ENCODE measurements at regions not wholly inside any gene's neighbourhood (a gene's known extent, or its start where the extent isn't known, plus 50 kb on each side); places are given as distances from the start of the nearest gene placed in this dataset.
"Not testable (repeated sequence)": the region's sequence is repeated elsewhere in the genome, so short reads cannot be mapped to it uniquely, and the experiment has no call there.

DNA sequence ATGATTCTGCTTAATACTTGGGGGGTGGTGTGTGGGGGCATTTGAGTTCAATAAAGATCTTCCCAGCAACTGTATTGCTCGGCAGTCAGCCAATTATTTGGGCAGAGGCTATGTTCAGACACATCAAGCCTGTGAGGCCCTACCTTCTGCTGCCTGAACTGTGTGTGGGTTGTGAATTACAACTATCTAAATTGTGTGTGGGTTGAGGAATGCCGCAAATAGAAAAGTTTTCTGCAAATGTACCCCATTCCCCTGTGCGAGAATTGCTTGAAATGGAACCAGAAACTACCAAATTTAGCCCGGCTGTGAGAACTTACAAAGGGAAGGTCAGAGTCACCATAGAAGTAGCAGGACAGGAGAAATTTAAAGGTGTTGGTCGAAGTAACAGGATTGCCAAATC lies 360.0 kb upstream of the PIK3R1 start:
- dilution Hi-C loops (cut with MboI; ENCODE audit: extremely low pct_ligation_motif_present, low sequenced_read_pairs) (no loop called here), intact Hi-C loops (cut with micrococcal nuclease) (no loop called here)
- Histone ChIP-seq H2AFZ (ENCODE audit: low read depth, low read length) (no peak overlapping the region), H3K79me2 (ENCODE audit: control insufficient read depth, insufficient read depth, low read length) (no peaks in the 10 kb centered on the region), H3K36me3 (ENCODE audit: control insufficient read depth in 2 of 2, extremely low read depth in 1 of 2, insufficient read depth in 2 of 2, low read length in 2 of 2) (no peaks in the 10 kb centered on the region), H4K20me1 (replicated peaks; ENCODE audit: control insufficient read depth, extremely low read depth, insufficient read depth, low read length) (no peaks in the 10 kb centered on the region), H3K27ac (ENCODE audit: insufficient read depth, low read depth, low read length) (no peak overlapping the region), H3K9ac (replicated peaks; ENCODE audit: extremely low read depth, insufficient read depth, low read length) (no peak overlapping the region), H3K4me3 (replicated peaks in 1 of 3; ENCODE audit: insufficient read depth in 1 of 3, low read depth in 1 of 3, low read length in 3 of 3) (no peak overlapping the region), H3K9me1 (replicated peaks; ENCODE audit: control insufficient read depth, extremely low read depth, insufficient read depth, low read length) (no peaks in the 10 kb centered on the region), H3K9me3 (replicated peaks; ENCODE audit: control insufficient read depth, insufficient read depth, low read length) (no peaks in the 10 kb centered on the region), H3K4me2 (ENCODE audit: insufficient read depth, low read length) (no peak overlapping the region), H3K27me3 (ENCODE audit: control insufficient read depth in 2 of 2, insufficient read depth in 2 of 2, low read length in 2 of 2) (no peaks in the 10 kb centered on the region), H3K4me1 (ENCODE audit: control insufficient read depth, extremely low read depth, insufficient read depth, low read length) (no peaks in the 10 kb centered on the region)
- DNase-seq (ENCODE audit: low read depth, low spot score) = no peak
- ChIA-PET POLR2A (interaction anchor here (0.7 kb wide), 1 partner anchor 138 kb away, joined by 3 read pairs; no protein-coding TSS in a partner anchor), CTCF (interaction anchor here (0.6 kb wide), 2 partner anchors 13 to 54 kb away, joined by 3 read pairs; no protein-coding TSS in a partner anchor)
- TF ChIP-seq JUN (IDR thresholded peaks at IDR 0.05; ENCODE audit: borderline replicate concordance, insufficient read depth, insufficient read length, low read depth) (no peak), MYC (IDR thresholded peaks at IDR 0.05; ENCODE audit: low read depth, low read length) (no peak), POLR2A (IDR thresholded peaks at IDR 0.05; ENCODE audit: low read depth, low read length) (no peak), GATA2 (IDR thresholded peaks at IDR 0.05; ENCODE audit: insufficient read depth, insufficient read length, low read depth, low read length) (no peak), FOS (IDR thresholded peaks at IDR 0.05; ENCODE audit: borderline replicate concordance, insufficient read depth, low read length) (no peak), EZH2 (IDR thresholded peaks at IDR 0.05; ENCODE audit: borderline replicate concordance, low read depth, low read length, severe bottlenecking) (no peak), POLR2AphosphoS5 (IDR thresholded peaks at IDR 0.05; ENCODE audit: insufficient read depth, low read depth, low read length) (no peak)
- TF ChIP-seq, protein P1, sequence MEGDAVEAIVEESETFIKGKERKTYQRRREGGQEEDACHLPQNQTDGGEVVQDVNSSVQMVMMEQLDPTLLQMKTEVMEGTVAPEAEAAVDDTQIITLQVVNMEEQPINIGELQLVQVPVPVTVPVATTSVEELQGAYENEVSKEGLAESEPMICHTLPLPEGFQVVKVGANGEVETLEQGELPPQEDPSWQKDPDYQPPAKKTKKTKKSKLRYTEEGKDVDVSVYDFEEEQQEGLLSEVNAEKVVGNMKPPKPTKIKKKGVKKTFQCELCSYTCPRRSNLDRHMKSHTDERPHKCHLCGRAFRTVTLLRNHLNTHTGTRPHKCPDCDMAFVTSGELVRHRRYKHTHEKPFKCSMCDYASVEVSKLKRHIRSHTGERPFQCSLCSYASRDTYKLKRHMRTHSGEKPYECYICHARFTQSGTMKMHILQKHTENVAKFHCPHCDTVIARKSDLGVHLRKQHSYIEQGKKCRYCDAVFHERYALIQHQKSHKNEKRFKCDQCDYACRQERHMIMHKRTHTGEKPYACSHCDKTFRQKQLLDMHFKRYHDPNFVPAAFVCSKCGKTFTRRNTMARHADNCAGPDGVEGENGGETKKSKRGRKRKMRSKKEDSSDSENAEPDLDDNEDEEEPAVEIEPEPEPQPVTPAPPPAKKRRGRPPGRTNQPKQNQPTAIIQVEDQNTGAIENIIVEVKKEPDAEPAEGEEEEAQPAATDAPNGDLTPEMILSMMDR (IDR thresholded peaks at IDR 0.05; ENCODE audit: extremely low read depth in 1 of 2, insufficient read depth in 1 of 2, low read depth in 1 of 2, low read length in 2 of 2) = no peak
- TF ChIP-seq, protein P2, sequence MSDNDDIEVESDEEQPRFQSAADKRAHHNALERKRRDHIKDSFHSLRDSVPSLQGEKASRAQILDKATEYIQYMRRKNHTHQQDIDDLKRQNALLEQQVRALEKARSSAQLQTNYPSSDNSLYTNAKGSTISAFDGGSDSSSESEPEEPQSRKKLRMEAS (IDR thresholded peaks at IDR 0.05; ENCODE audit: insufficient read depth, insufficient read length) = no peak
- FAIRE-seq = no peak
- no TSS peak for BruUV-seq (replicated peaks)

GRCh38 chr5:67850906-67851305 lies 364.6 kb upstream of the PIK3R1 start:
- BruUV-seq (replicated peaks); H3K9ac ChIP-seq (replicated peaks; ENCODE audit: extremely low read depth, insufficient read depth, low read length); POLR2A ChIA-PET; DNase-seq (ENCODE audit: low read depth, low spot score); H3K27me3 ChIP-seq (ENCODE audit: control insufficient read depth in 2 of 2, insufficient read depth in 2 of 2, low read length in 2 of 2); CTCF ChIA-PET; H3K4me3 ChIP-seq (replicated peaks in 1 of 3; ENCODE audit: insufficient read depth in 1 of 3, low read depth in 1 of 3, low read length in 3 of 3); H3K9me3 ChIP-seq (replicated peaks; ENCODE audit: control insufficient read depth, insufficient read depth, low read length); intact Hi-C loops (cut with micrococcal nuclease); H3K36me3 ChIP-seq (ENCODE audit: control insufficient read depth in 2 of 2, extremely low read depth in 1 of 2, insufficient read depth in 2 of 2, low read length in 2 of 2); H4K20me1 ChIP-seq (replicated peaks; ENCODE audit: control insufficient read depth, extremely low read depth, insufficient read depth, low read length); H3K27ac ChIP-seq (ENCODE audit: insufficient read depth, low read depth, low read length); H3K9me1 ChIP-seq (replicated peaks; ENCODE audit: control insufficient read depth, extremely low read depth, insufficient read depth, low read length); H3K4me1 ChIP-seq (ENCODE audit: control insufficient read depth, extremely low read depth, insufficient read depth, low read length); H2AFZ ChIP-seq (ENCODE audit: low read depth, low read length); H3K79me2 ChIP-seq (ENCODE audit: control insufficient read depth, insufficient read depth, low read length); dilution Hi-C loops (cut with MboI; ENCODE audit: extremely low pct_ligation_motif_present, low sequenced_read_pairs); FAIRE-seq; H3K4me2 ChIP-seq (ENCODE audit: insufficient read depth, low read length): not testable (repeated sequence)

Data from endothelial cell of umbilical vein (primary cell).